Prostate gland (tissue), 2 donors: ENCODE measurements at regions not wholly inside any gene's neighbourhood (a gene's known extent, or its start where the extent isn't known, plus 50 kb on each side); places are given as distances from the start of the nearest gene placed in this dataset.
"Not testable (repeated sequence)": the region's sequence is repeated elsewhere in the genome, so short reads cannot be mapped to it uniquely, and the experiment has no call there.

ENCODE experiments used
- DNase-seq: peaks from one replicate; pipeline ENCODE4 v3.0.0-alpha.2; 2019; ENCODE audit warnings: low spot score
- H3K27ac ChIP-seq, 2 donors: fragments of 200-600 bp; sonication (generic); 2 replicates each; pipeline ENCODE4 v1.5.1; 2017 to 2019
- H3K27me3 ChIP-seq: fragments of 200-600 bp; sonication (generic); replicated peaks from 2 replicates; pipeline ENCODE4 v1.5.1; 2019; ENCODE audit not compliant: insufficient read depth
- H3K36me3 ChIP-seq, 2 donors: fragments of 200-600 bp; sonication (generic); 1 replicate in 1 of 2; 2 replicates in 1 of 2; pipeline versions ENCODE4 v1.5.1 to v1.8.1; 2017 to 2019
- H3K4me1 ChIP-seq: fragments of 200-600 bp; sonication (generic); replicated peaks from 2 replicates; pipeline ENCODE4 v1.5.1; 2019
- H3K4me3 ChIP-seq, 2 donors: fragments of 200-600 bp; sonication (generic); 2 replicates each; pipeline ENCODE4 v1.5.1; 2017 to 2019
- H3K9me3 ChIP-seq: fragments of 200-600 bp; sonication (generic); 2 replicates; pipeline ENCODE4 v1.5.1; 2017
- CTCF ChIP-seq, 4 experiments: fragments of 200-600 bp in 2 of 4; fragments of 450-650 bp in 2 of 4; sonication (generic) in 2 of 4; IDR thresholded peaks; 1 replicate in 3 of 4; 2 replicates in 1 of 4; pipeline ENCODE4 v1.5.1; 2016 to 2019; ENCODE audit warnings: antibody characterized with exemption in 4 of 4, mild to moderate bottlenecking in 2 of 4, moderate library complexity in 2 of 4
- POLR2A ChIP-seq: fragments of 450-650 bp; IDR thresholded peaks from one replicate; pipeline ENCODE4 v1.6.1; 2016; ENCODE audit warnings: antibody characterized with exemption, mild to moderate bottlenecking
- POLR2AphosphoS5 ChIP-seq: sonication (generic); formaldehyde crosslinking; IDR thresholded peaks from one replicate; pipeline ENCODE4 v1.6.1; 2017; ENCODE audit warnings: antibody characterized with exemption
- WGBS: methylation state at CpG from one replicate; pipeline ENCODE4 v1.1.5; 2018; 5-methylcytosine and 5-hydroxymethylcytosine counted together
- intact Hi-C: fragments of 100-400 bp; cut with DNase I; formaldehyde crosslinking; loops from one replicate; pipeline ENCODE4 v1.14.2; 2022

GRCh38 chr4:42237010-42237409 lies 84.6 kb upstream of the BEND4 start:
- no peaks in the 10 kb centered on the region for H3K36me3 ChIP-seq
- no peak overlapping the region for H3K27ac ChIP-seq
- no peaks in the 10 kb centered on the region for H3K9me3 ChIP-seq
- no peaks in the 10 kb centered on the region for H3K27me3 ChIP-seq
- no peak for TF ChIP-seq POLR2A
- no peak for TF ChIP-seq POLR2AphosphoS5
- no peak for TF ChIP-seq CTCF (IDR thresholded peaks at IDR 0.05)
- no peak overlapping the region for H3K4me3 ChIP-seq
- DNase-seq = no peak
- WGBS = 91% methylated on average over 5 of the region's 5 CpGs
- intact Hi-C loops = no loop called here
- H3K4me1 ChIP-seq = no peaks in the 10 kb centered on the region

GRCh38 chr4:42237451-42237850 lies 85.0 kb upstream of the BEND4 start:
- DNase-seq = no peak
- intact Hi-C loops = no loop called here

GRCh38 chr4:42248972-42249371 lies 96.5 kb upstream of the BEND4 start:
- intact Hi-C loops = no loop called here
- Histone ChIP-seq H3K27ac (no peak overlapping the region), H3K9me3 (no peaks in the 10 kb centered on the region), H3K27me3 (no peaks in the 10 kb centered on the region), H3K36me3 (no peaks in the 10 kb centered on the region), H3K4me3 (no peak overlapping the region), H3K4me1 (no peaks in the 10 kb centered on the region)
- no peak for DNase-seq
- WGBS = 42% methylated on average over 4 of the region's 4 CpGs
- no peak for TF ChIP-seq POLR2AphosphoS5
- no peak for TF ChIP-seq CTCF (IDR thresholded peaks at IDR 0.05)
- TF ChIP-seq POLR2A = no peak

More at GRCh38 chr4:42237451-42237850, 85.0 kb upstream of the BEND4 start:
- WGBS = 68% methylated on average over 6 of the region's 6 CpGs
- Histone ChIP-seq H3K9me3 (no peaks in the 10 kb centered on the region), H3K4me1 (no peaks in the 10 kb centered on the region), H3K27me3 (no peaks in the 10 kb centered on the region), H3K4me3 (no peak overlapping the region), H3K27ac (no peak overlapping the region), H3K36me3 (no peaks in the 10 kb centered on the region)
- TF ChIP-seq POLR2AphosphoS5 (no peak), CTCF (IDR thresholded peaks at IDR 0.05) (no peak), POLR2A (no peak)

GRCh38 chr4:42252315-42252714 lies 99.9 kb upstream of the BEND4 start:
- H3K27me3 ChIP-seq = no peaks in the 10 kb centered on the region
- no peaks in the 10 kb centered on the region for H3K36me3 ChIP-seq
- DNase-seq = no peak
- intact Hi-C loops = no loop called here
- H3K4me1 ChIP-seq = no peaks in the 10 kb centered on the region
- H3K4me3 ChIP-seq = no peak overlapping the region
- no peaks in the 10 kb centered on the region for H3K9me3 ChIP-seq
- no peak overlapping the region for H3K27ac ChIP-seq
- 87% methylated on average over 3 of the region's 3 CpGs for WGBS
- TF ChIP-seq CTCF (IDR thresholded peaks at IDR 0.05) = no peak
- TF ChIP-seq POLR2AphosphoS5 = no peak

- DNase-seq, H3K9me3 ChIP-seq, H3K27me3 ChIP-seq, H3K36me3 ChIP-seq, intact Hi-C loops, H3K4me1 ChIP-seq, H3K27ac ChIP-seq, H3K4me3 ChIP-seq: not testable (repeated sequence)
- 93% methylated on average over 6 of the region's 6 CpGs for WGBS
Measured at GRCh38 chr4:42257645-42258044, 105.2 kb upstream of the BEND4 start.
